HUDEP-2 (cell line): ENCODE measurements at regions not wholly inside any gene's neighbourhood (a gene's known extent, or its start where the extent isn't known, plus 50 kb on each side); places are given as distances from the start of the nearest gene placed in this dataset.

Experiments
- DNase-seq, 76 experiments: peaks; one replicate each; lab custom pipeline; 2025; ENCODE audit not compliant: unreplicated experiment in 76 of 76; lab: John Stamatoyannopoulos, UW

- no peak for DNase-seq
These were observed 212.0 kb upstream of the SALL3 start for GRCh38 chr18:78767648-78768071.

DNA sequence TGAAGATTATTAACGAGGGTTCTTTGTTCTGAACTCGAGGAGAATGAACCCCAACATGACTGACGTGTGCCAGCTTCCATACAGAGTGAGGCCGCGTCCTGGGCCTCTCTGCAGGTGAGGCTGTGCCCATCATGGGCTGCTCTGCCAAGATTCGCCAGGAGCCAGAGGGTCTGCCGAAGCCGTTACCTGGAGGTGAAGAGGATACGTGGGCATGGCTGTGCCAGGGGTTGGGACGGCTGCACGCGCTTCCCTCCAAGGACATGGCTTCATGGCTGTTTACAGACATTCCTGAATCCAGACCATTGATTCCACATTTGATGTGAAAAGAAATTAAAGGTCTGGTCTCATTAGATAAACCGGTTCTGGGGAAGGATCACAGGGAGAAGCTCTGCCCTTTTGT lies 211.4 kb upstream of the SALL3 start:
- no peak for DNase-seq

- DNase-seq = no peak
These were observed 210.7 kb upstream of the SALL3 start for GRCh38 chr18:78768656-78769501.

- DNase-seq = no peak
These were observed 210.0 kb upstream of the SALL3 start for GRCh38 chr18:78769502-78770105.

DNA sequence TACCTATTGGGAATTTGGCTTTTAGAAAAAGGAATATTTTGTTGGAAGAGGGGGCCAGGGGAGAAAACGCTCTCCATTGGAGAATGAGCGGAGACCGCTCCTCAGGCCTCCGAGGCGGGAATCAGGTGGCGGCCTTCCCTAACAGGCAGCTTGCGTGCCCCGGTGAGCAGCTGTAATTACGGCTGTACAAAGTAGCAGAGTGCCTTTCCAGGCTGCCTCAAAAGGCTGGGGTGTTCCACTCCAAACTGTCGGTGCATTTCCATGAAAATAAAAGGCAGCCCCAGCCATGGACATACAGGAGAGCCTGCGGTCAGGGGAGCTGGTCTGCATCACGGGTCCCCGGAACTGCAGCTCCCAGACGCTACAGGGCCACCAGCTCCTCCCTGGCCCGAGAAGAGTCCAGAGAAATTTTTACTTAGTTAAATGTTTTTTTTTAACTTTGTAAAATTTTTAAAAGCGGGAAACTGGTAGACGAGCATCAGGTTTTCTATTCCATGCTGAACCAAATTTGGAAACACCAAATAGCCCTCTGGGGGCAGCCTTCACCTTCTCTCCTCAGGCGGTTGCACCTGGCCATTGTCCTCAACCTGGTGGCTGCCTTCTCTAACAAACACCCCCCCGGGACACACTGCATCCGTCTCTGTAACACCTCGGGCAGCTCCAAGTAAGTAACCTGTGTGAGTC lies 209.3 kb upstream of the SALL3 start:
- no peak for DNase-seq

- no peak for DNase-seq
These were observed 208.8 kb upstream of the SALL3 start for GRCh38 chr18:78770823-78771139.

DNA sequence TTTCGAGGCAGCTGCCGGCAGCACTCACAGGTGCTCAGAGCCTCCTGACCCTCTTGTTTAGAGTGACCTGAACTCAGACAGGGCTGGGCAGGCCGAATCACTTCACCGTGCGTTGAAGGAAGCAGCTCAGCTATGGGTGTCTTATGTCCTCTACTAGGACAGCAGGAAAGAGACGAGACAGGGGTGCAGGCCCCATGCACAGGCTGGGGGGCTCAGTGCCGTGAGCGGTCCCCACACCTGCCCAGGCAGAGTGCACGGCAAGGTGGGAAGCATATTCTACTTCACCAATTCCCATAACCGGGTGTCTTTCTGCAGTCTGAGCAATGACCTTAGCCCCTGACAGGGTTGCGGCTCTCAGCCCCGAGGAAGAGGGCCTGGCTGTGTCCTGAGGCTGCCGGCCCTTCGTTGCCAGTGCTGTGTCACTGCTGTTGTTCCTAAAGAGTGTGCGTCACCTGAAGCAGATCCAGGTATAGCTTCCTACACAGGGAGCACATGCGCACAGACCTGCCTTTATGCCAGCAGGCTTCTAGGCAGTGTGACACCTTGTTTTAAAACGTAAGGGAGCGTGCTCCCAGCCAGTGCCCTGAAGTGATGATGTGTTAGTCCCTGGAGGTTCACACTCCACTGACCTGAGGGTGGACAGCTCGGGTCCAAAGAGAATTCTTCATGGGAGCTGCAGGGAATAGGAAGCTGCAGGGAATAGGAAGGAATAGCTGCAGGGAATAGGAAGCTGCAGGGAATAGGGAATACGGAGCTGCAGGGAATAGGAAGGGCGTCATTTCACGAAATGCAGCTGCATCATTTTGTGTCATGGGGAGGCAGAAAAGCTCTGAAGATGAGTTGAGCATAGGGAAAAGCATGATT lies 207.9 kb upstream of the SALL3 start:
- no peak for DNase-seq

DNA sequence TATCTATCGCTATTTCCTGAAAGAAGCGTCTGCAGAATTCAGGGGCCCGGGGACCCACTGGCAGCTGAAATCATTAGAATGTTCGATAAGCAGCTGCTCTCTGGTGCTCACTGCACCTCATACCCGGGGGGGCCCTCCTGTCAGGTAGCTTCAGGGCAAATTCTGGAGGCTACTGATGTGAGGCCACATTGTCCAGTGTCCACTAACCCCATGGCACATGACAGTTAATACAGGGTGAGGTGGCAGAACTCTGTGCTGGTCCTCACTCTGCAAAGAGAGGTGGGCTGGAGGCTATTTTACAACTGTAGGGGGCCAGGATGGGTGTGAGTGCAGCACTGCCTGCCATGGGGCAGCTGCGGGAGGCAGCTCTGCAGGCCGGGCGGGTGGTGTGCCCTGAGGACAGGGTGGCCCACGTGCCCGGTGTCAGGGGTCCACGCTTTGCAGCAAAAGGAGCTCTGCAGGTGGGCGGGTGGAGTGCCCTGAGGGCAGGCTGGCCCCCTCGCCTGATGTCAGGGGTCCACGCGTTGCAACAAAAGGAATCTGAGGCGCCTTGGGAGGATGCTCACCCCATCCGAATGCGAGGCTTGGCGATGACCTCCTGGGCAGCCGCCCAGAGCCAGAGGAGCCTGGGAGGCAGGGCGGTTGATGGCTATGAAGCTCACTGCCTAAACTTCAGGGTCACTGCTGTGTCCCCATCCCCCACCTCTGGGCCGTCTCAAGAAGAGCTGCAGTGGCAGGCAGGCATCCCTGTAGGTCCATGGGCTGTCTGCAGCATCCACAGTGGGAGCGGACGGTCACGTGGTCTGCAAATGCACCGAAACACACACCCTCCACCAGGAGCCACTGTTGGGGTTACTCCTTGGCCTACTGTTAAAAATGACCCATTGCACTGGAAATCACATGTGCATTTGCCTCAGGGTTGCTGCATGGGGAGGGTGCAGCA lies 207.0 kb upstream of the SALL3 start:
- no peak for DNase-seq

DNA sequence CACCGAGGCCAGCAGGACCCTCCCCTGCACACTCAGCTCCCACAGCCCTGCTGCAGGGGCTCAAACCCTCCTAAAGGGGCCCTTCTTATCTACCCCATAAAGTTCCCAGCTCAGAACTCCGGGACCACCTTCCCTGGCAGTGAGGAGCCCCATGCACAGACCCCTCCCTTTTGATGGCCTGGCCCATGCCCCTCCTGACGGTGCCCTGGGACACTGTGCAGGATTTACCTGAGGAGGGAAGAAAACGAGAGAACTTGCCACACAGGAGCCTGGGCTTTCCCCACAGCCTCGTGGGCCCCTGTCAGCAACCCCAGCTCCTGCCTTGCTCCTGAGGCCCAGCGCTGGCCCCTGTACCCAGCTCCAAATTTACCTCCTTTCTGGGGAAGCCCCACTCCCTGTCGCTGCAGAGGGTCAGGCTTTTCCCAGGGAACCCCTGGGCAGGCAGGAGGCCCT lies 206.3 kb upstream of the SALL3 start:
- DNase-seq = no peak

DNA sequence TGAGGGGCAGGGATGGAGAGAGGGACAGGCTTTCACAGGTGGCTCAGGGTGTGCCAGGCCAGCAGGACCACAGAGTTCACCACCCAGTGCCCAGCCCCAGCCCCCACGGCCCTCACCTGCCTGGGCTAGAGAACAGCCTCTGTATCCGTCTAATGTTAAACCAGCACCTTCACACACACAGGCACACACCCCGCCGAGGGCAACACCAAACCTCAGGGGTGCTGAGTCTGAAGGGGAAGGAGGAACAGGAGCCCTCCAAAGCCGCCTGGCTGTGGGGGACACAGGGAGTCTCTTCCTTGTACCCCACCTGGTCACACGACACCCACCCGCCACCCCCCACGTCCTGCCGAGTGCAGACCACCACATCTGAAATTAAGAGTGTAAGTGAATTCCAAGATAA lies 205.8 kb upstream of the SALL3 start:
- no peak for DNase-seq

DNA sequence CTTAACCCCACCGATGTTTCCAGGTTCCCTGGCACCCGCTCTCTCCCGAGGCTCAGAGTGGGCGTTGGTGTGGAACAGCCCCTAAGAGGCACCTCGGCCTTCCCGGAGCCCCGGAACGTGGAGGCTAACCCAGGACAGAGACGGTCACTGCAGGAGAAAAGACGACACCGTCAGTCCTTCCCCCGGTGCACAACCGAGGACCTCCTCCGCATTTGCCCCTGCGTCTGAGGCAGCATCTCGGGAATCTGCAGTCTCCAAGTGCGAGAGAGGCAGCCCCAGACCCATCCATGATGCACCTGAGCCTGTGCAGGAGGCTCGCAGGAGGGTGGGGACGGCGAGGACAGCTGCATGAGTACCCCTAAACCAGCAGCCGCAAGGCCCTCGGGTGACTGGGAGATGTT lies 204.9 kb upstream of the SALL3 start:
- no peak for DNase-seq

DNA sequence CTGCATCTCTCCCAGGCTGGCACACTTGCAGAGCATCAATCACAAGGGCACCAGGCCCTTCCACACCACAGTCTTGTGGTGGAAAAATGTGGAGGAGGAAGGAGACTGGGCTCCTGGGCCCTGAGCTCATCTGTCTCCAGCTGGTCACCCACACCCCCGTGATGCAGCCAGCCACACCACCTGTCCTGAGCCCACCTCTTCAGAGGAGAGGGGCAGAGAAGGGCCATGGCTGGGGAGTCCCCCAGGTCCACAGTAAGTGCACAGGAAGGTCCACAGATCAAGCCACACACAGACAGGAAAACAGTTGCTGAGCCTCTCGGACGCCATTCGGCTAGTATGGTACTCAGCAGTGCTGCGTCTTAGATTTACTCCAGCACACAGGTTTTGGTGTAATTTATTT lies 203.5 kb upstream of the SALL3 start:
- DNase-seq = no peak

- no peak for DNase-seq
These were observed 202.8 kb upstream of the SALL3 start for GRCh38 chr18:78776706-78777285.

- no peak for DNase-seq
These were observed 201.6 kb upstream of the SALL3 start for GRCh38 chr18:78777992-78778391.

DNA sequence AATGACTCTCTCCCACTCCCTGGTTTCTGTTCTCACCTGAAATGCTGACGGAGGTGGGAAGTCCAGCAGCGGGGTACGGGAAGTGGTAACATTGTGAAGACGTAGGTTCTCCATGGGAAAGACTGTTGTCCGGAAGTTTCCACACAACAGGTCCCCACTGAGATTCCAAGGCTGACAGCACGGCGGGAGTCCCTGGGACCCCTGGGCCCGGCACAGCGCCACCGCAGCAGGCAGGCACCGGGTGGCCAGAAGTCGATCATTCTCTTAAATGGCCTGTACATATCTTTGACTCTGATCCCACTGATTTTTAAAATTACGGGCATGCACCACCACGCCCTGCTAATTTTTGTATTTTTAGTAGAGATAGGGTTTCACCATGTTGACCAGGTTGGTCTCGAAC lies 201.0 kb upstream of the SALL3 start:
- DNase-seq = no peak

DNA sequence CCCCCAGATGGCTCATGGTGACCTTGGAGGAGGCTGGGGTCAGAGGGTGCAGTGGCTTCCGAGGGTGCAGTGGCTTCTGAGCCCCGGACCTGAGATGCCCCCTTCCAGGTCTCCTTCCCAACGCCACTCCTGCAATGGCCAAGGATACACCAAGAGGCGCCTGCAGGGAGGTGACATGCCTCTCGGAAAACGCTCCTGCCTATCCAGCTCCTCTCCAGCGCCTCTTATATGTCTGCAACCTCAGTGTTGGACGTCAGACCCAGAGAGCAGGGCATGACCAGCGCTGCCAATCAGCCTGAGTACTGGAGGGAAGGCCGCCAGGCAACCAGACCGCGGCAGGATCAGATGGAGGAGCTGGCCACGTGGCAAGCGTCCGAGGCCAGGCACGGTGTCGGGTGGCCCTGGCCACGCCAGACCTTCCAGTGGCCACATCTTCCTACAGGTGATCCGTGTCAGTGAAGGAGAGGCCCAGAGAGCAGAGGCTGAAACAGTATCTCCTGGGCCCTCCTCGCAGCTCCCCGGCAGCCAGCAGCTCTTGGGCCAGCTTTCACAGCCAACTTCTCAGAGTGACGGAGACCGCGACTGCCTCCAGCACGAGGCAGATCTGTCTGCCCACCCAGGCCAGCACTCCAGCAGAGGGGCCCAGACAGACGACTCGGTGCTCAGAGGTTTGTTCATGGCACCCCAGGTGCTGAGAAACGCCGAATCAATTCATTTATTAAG lies 199.5 kb upstream of the SALL3 start:
- no peak for DNase-seq

DNA sequence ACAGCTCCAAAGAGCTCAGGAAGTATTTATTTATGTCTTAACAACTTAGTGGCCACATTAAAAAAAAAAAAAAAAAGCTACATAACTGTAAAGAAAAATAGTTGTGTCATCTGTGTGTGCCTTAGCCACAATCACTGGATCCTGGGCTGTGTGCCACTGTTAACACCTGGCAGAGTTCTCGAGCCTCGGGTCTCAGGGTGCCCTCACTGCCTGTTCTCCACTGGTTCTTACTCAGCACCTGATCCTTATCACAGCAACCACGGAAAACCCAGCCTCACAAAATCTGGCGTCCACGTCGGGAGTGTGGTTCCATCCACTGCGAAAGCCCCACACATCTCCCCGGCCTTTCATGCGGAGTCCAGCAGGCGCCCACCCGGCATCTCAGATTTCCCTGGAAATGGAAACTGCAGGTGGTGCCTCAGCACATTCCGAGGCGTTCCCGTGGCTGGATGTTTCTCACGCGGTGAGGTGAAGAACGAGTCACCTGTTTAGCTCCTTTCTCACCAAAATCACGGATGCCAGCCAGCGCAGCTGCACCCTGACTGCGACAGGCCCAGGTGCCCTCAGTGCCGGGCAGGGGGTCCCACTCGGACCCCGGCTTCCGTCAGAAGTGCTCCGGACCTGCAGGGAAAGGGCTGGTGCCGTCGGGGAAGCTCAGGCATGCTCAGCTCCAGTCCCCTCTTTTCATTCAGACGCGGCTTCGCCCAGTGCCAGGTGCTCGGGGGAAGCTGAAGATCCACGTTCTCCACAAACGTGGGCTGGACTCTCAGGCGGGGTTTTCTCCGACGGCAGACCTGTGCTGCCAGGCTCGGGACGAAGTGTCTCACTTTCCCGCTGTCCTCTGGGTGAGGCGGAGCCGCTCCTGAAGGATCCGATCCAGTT lies 198.7 kb upstream of the SALL3 start:
- no peak for DNase-seq

DNA sequence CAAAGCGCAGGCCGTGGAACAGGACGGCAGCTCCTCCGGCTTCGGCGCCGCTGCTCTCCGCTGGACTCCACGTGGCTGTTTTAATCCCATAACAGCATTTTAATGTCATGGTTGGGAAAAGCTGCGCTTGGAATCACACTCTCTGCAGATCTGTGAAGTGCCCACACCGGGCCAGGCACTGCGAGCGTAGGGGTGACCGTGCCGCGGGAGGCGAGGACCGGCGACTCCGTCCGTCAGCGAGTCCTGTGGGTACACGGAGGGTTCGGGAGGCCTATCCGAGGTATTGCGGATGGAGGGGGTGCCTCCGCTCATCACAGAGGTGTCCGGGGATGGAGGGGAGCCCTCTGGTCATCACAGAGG lies 198.0 kb upstream of the SALL3 start:
- no peak for DNase-seq
